GM23248 (cell line): ENCODE measurements at regions not wholly inside any gene's neighbourhood (a gene's known extent, or its start where the extent isn't known, plus 50 kb on each side); places are given as distances from the start of the nearest gene placed in this dataset.

ENCODE experiments used
- EZH2 ChIP-seq: fragments of 200-600 bp; sonication (generic); IDR thresholded peaks from 2 replicates; pipeline ENCODE4 v1.6.1; 2018; ENCODE audit warnings: antibody characterized with exemption, mild to moderate bottlenecking; ENCODE audit not compliant: insufficient read depth, poor library complexity, severe bottlenecking
- EZH2phosphoT487 ChIP-seq: fragments of 200-600 bp; sonication (generic); IDR thresholded peaks from 2 replicates; pipeline ENCODE4 v1.6.1; 2018; ENCODE audit warnings: antibody characterized with exemption, moderate library complexity, mild to moderate bottlenecking, low read depth; ENCODE audit not compliant: insufficient read depth

DNA sequence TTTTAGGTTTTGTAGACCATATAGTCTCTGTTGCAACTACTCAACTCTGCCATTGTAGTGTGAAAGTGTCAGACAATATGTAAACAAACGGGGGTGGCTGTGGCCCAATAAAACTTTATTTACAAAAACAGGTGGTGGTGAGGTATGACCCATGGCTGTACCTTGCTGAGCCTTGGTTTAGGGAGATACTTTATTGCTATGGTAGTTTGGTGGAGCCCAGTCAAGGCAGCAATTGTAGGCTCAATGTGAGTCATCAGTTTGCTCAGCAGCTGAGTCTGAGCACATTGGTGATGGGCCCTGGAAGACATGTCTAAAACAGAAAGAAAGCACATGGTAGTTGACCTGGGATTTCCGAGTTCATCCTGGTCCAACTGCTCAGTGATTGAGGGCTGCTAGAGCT, 242.5 kb downstream of the REEP3 start:
- TF ChIP-seq EZH2phosphoT487: no peak
- no peak for TF ChIP-seq EZH2
